Loucy (cell line): ENCODE measurements at regions not wholly inside any gene's neighbourhood (a gene's known extent, or its start where the extent isn't known, plus 50 kb on each side); places are given as distances from the start of the nearest gene placed in this dataset.

ENCODE experiments used
- H2AFZ ChIP-seq: fragments of 200-600 bp; sonication (generic); 2 replicates; pipeline ENCODE4 v1.6.0; 2016; ENCODE audit warnings: antibody characterized with exemption, mild to moderate bottlenecking, low read length, moderate library complexity
- H3F3A ChIP-seq: fragments of 200-600 bp; 2 replicates; pipeline ENCODE4 v1.6.0; 2016; ENCODE audit warnings: antibody characterized with exemption, low read depth, mild to moderate bottlenecking
- H3K27me3 ChIP-seq: fragments of 200-600 bp; sonication (generic); 2 replicates; pipeline ENCODE4 v1.6.1; 2014; ENCODE audit warnings: low read length, mild to moderate bottlenecking; ENCODE audit not compliant: insufficient read depth, poor library complexity, severe bottlenecking
- H3K36me3 ChIP-seq: fragments of 200-600 bp; sonication (generic); 2 replicates; pipeline ENCODE4 v1.6.1; 2016; ENCODE audit warnings: low read length; ENCODE audit not compliant: insufficient read depth
- H3K4me1 ChIP-seq: fragments of 200-600 bp; sonication (generic); 2 replicates; pipeline ENCODE4 v1.5.1; 2014; ENCODE audit warnings: low read length, mild to moderate bottlenecking; ENCODE audit not compliant: insufficient read depth, poor library complexity, severe bottlenecking
- H3K4me2 ChIP-seq: fragments of 200-600 bp; sonication (generic); 2 replicates; pipeline ENCODE4 v1.6.0; 2014; ENCODE audit warnings: antibody characterized with exemption, low read length, low read depth, mild to moderate bottlenecking; ENCODE audit not compliant: poor library complexity, severe bottlenecking
- H3K4me3 ChIP-seq: fragments of 200-600 bp; sonication (generic); 2 replicates; pipeline ENCODE4 v1.5.1; 2014; ENCODE audit warnings: low read length, mild to moderate bottlenecking, mixed read lengths; ENCODE audit not compliant: poor library complexity, severe bottlenecking
- H3K79me2 ChIP-seq: fragments of 200-600 bp; sonication (generic); 2 replicates; pipeline ENCODE4 v1.6.1; 2014; ENCODE audit warnings: low read length; ENCODE audit not compliant: insufficient read depth
- H3K9ac ChIP-seq: fragments of 200-600 bp; sonication (generic); 2 replicates; pipeline ENCODE4 v1.6.0; 2014; ENCODE audit warnings: mild to moderate bottlenecking, low read depth, low read length, moderate library complexity; ENCODE audit not compliant: poor library complexity, severe bottlenecking
- H3K9me2 ChIP-seq: fragments of 200-600 bp; sonication (generic); replicated peaks from 2 replicates; pipeline ENCODE4 v1.6.1; 2016; ENCODE audit warnings: low read depth, low read length, mixed read lengths
- H3K9me3 ChIP-seq: fragments of 200-600 bp; sonication (generic); 2 replicates; pipeline ENCODE4 v1.6.1; 2014; ENCODE audit warnings: mild to moderate bottlenecking, antibody characterized with exemption, low read length, low read depth; ENCODE audit not compliant: insufficient read depth
- H4K20me1 ChIP-seq: fragments of 200-600 bp; sonication (generic); 2 replicates; pipeline ENCODE4 v1.6.0; 2014; ENCODE audit warnings: antibody characterized with exemption, low read length, mild to moderate bottlenecking; ENCODE audit not compliant: insufficient read depth, poor library complexity, severe bottlenecking
- CTCF ChIP-seq: fragments of 200-600 bp; sonication (generic); conservative IDR thresholded peaks from 2 replicates; pipeline ENCODE4 v1.5.1; 2014; ENCODE audit warnings: mild to moderate bottlenecking, antibody characterized with exemption, low read length
- EZH2phosphoT487 ChIP-seq: fragments of 200-600 bp; IDR thresholded peaks from 2 replicates; pipeline ENCODE4 v1.6.1; 2018; ENCODE audit warnings: antibody characterized with exemption, mild to moderate bottlenecking, moderate library complexity, borderline replicate concordance

- no peaks in the 10 kb centered on the region for H3F3A ChIP-seq
- no peaks in the 10 kb centered on the region for H3K36me3 ChIP-seq
- no peak overlapping the region for H2AFZ ChIP-seq
- H3K4me2 ChIP-seq, result no peak overlapping the region
- H3K79me2 ChIP-seq, result no peaks in the 10 kb centered on the region
- H4K20me1 ChIP-seq, result no peaks in the 10 kb centered on the region
- TF ChIP-seq CTCF (no peak), EZH2phosphoT487 (no peak)
- H3K27me3 ChIP-seq, result no peaks in the 10 kb centered on the region
- no peaks in the 10 kb centered on the region for H3K9me2 ChIP-seq
- H3K4me1 ChIP-seq, result no peaks in the 10 kb centered on the region
- H3K4me3 ChIP-seq, result no peak overlapping the region
- H3K9me3 ChIP-seq, result peaks cover 8% of the 10 kb centered on the region; the same call in 1 of the 2 replicates
- H3K9ac ChIP-seq, result no peak overlapping the region
Measured at GRCh38 chr14:104335611-104336010, 197.2 kb downstream of the KIF26A start.

GRCh38 chr14:104337351-104337750 is 199.0 kb downstream of the KIF26A start:
- Histone ChIP-seq H3K27me3 (no peaks in the 10 kb centered on the region), H3K9ac (no peak overlapping the region), H3K9me2 (no peaks in the 10 kb centered on the region), H4K20me1 (no peaks in the 10 kb centered on the region), H2AFZ (no peak overlapping the region), H3K36me3 (no peaks in the 10 kb centered on the region), H3K4me1 (no peaks in the 10 kb centered on the region), H3K9me3 (peaks cover 6% of the 10 kb centered on the region; the same call in 1 of the 2 replicates), H3K4me2 (no peak overlapping the region), H3K79me2 (no peaks in the 10 kb centered on the region), H3F3A (no peaks in the 10 kb centered on the region), H3K4me3 (no peak overlapping the region)
- TF ChIP-seq EZH2phosphoT487 (no peak), CTCF (no peak)

DNA sequence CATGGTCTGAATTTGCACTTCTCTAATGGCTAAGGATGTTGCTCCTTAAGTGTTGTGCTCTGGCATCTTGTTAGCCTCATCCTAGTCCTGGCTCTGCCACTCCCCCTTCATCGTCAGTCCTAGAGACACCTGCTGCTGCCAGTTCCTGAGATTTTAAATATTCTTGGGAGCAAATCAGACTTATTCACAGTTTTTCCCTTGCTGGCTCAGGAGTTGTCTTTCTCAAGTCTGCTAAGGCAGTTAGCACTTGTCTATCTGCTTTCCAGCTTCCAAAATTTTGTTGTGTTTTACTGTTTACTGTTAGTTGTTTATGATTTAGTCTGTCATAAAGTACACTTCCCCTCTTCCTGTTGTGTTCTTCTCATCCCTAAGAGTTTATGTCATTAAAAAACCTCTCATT is 201.0 kb downstream of the KIF26A start:
- Histone ChIP-seq H4K20me1 (no peaks in the 10 kb centered on the region), H2AFZ (no peak overlapping the region)

More for the DNA sequence above, 201.0 kb downstream of the KIF26A start:
- Histone ChIP-seq H3K79me2 (no peaks in the 10 kb centered on the region), H3K4me1 (no peaks in the 10 kb centered on the region), H3K4me3 (no peak overlapping the region), H3F3A (no peaks in the 10 kb centered on the region), H3K36me3 (no peaks in the 10 kb centered on the region), H3K4me2 (no peak overlapping the region), H3K9me2 (no peaks in the 10 kb centered on the region), H3K9me3 (peaks cover 8% of the 10 kb centered on the region; the same call in 1 of the 2 replicates), H3K9ac (no peak overlapping the region), H3K27me3 (no peaks in the 10 kb centered on the region)
- TF ChIP-seq EZH2phosphoT487 (no peak), CTCF (no peak)
